GM18511 (cell line): ENCODE measurements at regions not wholly inside any gene's neighbourhood (a gene's known extent, or its start where the extent isn't known, plus 50 kb on each side); places are given as distances from the start of the nearest gene placed in this dataset.

Experiments used
- ATAC-seq: cut with Tn5 transposase; IDR thresholded peaks from one replicate; pipeline ENCODE4 v1.9.1; 2021; ENCODE audit warnings: mild to moderate bottlenecking, moderate library complexity; ENCODE audit not compliant: unreplicated experiment

DNA sequence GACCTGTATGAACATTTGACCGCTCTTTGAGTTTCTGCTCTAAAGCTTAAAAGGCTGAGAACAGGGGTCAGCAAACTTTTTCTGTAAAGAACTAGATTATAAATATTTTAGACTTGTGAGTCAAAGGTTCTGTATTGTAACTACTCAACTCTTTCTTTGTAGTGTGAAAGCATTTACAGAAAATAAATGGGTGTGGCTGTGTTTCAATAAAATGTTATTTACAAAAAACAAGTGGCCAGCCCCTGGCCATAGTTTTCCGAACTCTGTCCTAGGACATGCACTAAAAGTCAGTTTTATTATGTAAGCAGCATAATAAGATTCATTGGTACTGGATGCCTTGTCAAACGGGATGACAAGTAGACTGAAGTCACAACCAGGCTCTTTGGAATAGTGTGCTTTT is 434.9 kb downstream of the ZEB2 start:
- ATAC-seq: no peak

DNA sequence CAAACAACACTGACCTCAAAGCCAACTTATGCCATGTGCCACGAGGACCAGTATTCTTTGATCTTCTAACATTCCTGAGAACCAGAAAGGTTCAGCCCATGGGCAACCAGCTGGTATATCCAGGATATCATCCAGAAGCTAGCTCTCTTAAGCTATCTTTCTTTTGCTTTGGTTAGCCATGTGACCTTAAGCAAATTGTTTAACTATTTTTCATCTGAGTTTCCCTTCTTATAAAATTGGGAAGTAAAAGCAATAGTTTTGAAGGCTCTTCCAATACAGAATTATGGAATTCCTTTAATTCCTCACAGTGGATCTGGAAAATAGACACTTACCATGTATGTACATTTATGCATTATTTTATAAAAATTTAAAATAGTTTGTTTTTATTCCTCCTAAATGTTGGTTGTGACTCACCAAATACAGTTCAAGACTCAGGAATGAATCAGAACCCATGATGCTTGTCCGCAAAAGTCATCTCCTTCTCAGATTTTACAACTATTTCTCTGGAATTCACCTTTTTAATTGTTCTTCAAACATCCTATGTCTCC is 435.7 kb downstream of the ZEB2 start:
- no peak for ATAC-seq

DNA sequence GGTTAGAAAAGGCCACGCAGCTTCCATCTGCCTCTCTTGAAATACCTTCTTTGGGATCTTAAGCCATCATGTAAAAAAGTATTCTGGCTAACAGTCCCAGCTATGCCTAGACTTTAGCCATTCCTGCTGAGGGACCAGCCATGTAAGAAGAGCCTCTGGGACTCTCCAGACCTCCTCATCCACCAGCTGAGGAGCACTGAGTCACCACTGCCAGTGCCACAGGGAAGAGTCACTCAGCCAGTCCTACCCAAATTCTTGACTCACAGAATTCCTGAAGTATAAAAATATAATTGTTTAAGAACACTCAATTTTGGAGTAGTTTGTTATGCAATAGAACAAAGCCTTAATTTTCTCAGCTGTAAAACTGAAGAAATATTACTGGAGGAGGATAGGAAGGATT is 436.7 kb downstream of the ZEB2 start:
- no peak for ATAC-seq

DNA sequence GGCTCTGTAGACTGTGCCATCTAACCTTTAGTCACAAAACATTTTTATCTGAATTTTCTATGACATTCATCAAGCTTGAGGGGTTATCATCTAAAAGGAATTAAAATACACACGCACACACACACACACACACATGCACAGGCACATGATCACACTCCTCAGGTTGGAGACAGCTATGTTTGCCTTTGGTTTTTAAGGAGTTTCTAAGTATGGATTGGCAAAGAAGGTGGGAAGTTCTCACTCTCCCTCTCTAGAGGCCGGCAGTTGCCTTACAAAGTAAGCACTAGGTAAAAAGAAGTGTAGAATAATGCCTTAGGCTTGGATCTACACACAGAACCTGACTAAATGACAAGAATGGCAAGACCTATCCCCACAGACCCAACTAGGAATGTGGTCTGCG is 437.1 kb downstream of the ZEB2 start:
- ATAC-seq: no peak

DNA sequence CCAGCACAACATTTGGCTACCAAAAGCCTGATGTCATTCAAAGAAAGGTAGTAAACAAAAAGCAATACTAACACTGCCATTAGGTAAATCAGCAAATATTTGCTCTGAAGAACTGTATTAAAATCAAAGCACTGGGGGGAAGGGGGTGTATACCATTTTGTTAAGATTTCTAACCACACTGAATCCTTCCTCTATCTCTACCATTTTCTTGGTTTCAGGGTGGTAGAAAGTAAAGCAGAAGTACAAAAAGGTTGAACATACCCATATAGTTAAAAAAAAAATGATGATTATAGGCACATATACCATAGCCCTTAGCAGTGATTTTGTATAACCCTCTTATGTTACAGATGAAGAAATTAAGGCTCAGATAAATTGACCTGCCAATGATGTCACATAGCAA is 437.6 kb downstream of the ZEB2 start:
- no peak for ATAC-seq

DNA sequence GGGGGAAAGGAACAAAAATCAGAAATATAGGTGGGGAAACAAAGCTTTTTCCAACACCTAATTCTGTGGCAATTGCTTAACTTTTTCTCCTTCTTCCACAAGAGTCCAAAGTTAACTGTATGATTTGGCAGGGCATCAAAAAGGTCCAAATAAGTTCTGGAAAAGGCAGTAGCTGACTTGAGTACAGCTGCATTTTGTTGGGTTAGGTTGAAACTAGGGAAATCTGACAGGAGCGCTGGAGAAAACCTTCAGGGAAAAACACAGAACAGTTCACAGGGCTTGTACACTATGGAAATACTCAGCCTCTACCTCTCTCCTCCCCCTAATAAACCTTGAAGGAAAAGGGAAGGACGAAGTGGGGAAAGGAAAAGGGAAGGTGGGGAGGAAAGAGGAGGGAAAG is 438.6 kb downstream of the ZEB2 start:
- no peak for ATAC-seq

DNA sequence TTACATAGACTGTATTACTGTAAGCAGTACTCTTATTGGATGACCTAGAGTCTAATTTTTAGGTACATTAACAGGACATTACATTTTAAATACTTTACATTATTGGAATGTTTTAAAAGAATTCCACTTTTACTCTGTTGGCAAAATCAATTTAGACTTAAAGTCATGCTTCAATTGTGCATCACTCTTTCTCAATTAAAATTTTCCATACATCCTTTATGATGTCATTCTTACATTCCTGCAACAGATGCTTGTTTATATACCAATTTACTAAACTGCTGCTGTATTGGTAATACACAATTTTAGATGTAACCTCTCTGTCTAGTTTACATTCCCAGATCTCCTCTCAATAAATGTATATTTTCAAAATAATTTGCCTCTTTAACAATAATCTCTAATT is 440.1 kb downstream of the ZEB2 start:
- ATAC-seq: no peak

DNA sequence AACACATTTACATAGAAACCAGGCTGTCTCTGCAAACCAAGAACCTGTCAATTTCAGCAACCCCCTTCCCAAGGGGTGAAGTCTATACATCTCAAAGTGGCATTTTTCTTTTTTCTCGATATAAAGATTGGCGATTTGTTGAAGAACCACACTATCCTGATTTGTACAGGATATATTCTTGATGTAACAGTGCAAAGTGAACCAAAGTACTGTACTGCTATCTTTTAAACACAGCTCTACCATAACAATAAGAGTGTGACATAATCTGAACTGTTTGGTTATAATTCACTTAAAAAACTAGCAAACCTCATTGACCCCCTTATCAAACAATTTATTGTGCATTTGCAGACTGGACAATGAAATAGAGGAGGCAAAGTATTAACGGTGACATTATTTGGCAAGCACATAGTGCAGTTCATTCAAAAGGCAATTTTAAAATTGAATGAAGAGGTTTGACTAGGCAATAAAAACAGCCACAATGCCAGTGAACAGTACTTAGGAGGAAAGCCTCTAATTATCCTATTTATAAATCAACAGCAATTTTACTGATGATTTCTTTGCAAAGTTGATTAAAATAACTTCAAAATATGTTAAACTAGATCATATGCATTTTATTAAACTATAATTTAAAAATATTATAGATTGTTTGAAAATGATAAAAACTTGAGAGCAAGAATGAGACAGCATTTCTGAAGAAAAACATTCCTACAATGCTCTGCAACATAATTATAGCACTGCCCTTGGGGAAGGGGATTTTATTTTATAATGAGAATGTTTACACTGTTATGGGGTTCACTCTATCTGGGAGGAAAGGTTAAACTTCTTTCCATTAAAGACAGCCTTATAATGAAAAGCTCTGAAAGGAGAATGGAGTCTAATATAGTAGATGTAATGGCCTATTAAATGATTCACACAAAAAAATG is 440.9 kb downstream of the ZEB2 start:
- ATAC-seq: no peak

DNA sequence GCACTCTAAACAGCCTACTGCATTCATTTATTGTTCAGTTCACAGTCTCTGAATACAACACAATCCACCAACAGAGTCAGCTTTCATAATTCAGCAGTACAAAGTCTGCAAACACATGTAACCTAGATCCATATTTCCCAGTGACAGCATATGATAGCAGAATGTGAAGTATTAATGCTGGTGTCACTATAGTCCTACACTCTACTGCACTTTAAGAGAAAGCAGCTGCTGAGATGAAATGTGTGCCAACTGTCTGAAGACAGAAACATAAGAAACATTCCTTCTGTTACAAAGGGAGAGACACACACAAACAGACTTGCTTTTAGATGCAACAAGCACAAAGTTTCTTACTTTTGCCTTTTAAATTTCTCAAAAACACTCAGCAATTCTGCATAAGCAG is 441.8 kb downstream of the ZEB2 start:
- no peak for ATAC-seq

DNA sequence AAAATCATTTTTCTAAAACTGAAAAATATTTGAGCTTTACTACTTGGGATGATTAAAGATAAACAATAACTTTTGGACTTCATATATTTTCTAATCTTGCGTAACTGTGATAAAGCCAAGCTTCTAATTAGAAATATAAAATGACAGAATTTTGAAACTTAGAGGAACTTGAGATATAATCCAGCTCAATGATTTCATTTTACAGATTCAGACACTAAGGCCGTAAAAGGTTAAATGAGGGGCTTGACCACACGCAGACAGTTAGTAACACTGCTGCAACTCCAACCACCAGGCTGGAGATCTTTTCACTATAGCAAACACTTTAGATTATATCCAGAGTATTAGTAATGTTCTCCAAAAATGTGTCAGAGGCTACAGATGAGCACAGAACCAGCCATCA is 445.5 kb downstream of the ZEB2 start:
- no peak for ATAC-seq

DNA sequence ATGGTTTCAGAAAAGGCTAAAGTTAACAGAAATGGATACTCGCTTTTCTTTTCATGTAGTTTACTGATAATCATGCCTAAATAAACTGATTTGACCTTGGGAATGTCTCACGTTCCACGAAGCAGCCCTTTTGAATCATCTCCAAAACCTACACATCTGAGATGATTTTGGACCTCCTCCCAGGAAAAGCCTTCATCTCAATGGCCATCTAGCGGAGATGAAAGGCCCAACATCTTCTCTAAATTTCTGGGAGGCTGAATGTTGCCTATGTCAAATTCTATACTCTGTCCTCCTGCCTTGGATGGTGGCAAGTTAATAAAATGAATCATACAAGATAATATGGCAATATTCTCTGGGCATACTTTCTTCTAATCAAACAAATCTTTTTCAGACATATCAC is 448.5 kb downstream of the ZEB2 start:
- ATAC-seq: no peak

DNA sequence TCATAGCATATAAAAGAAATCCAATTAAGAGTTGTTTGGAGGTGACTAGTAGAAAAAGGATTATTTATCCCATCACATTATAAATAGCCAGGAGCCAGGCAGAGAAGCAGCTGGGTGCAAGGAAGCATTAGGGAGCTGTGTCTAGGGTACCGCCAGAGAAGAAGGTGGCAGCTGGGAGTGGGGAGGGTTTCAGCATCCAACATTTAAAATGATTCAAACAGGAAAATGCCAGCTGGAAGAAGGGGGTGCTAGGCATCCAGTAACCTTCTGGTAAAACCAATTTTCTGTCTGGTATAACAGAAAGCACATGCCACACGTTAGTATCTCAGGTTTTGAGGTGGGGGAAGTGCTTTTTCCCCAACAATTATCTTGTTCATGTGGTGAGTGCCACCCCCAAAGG is 452.4 kb downstream of the ZEB2 start:
- ATAC-seq: no peak

DNA sequence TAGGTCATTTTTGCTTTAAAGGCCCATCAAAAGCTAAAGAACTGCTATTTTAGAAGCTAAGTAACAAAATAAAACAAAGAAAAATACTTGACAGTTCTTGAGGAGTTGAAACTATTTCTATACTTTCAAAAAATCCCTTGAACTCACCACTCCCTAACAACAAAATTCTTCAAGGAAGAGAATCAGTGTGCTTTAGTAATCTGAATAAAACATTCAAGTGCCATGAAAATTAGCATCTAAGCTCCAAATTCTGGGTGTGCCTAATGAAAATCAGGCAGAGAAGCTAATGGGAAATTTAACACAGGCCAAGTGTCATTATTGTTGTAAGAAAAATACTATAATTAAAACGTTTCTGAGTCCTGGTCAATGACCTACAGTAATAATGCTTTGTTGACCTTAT is 456.3 kb downstream of the ZEB2 start:
- no peak for ATAC-seq

DNA sequence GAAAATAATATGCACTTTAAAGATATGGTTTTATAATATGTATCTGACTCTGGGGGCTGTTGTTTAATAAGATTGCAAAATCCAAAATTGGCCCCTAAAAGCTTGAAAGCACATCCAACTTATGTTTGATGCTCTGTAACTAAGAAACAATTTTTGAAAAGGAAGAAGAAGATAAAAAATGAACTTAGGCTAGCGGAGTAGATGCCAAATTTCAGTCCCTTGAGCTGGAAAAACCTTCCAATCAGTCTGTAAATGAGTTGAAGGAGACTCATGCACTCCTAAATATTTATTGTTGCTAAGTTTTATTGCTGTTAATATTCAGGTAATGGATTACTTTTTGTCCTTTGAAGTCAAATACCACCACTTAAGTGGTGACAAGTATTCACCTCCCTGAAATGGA is 465.0 kb downstream of the ZEB2 start:
- no peak for ATAC-seq

DNA sequence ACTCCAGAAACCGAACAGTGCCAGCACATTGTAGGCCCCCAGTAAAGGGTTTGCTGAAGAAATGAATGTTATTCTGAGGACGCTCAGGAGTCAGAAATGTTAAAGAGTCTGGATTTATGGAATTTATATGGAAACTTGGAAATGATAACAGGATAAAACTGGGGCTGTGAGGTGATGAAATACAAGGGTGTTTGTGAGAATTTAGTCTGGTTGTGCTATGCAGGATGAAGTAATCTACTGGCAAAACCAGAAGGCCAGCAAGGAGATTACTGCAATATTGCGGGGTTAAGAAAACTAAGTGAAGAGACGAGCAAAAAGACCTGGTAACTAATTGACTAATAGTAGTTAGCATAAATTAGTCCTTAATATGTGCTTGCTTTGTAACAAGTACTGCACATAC is 467.8 kb downstream of the ZEB2 start:
- no peak for ATAC-seq

DNA sequence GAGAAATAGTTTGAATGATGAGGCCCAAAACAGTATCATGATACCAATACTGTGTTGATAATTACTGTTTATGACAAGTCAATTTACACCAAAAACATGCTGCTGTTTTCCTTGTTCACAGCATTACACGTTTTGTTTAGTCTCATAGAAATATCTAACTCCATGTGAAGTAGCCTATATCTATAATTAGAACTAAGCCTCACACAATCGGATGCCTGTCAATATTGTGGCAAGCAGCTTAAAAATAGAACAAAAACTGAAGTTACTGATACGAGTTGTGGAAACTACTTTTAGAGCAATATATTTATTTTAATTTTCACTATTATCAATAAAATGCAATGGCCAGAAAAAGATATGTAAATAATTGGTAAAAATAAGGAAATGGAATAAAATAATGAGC is 470.8 kb downstream of the ZEB2 start:
- ATAC-seq: no peak

DNA sequence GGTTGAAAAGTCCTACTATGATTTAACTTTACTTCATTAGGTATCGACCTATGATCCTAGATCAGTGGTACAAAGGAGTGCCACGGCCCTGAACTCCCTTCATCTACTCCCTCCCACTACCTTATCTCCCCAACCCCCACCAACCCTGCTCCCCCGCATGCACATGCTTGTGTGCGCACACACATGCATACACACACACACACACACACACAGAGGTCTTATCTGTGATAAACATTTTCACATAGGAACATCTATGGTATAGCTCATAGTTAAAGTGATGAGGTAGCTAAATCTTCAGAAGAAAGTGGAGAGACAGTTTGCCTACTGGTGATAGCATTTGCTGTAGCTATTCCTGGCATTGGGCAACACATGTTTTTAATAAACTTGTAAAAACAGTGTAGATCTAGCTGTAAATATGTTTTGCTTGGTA is 471.3 kb downstream of the ZEB2 start:
- ATAC-seq: no peak

DNA sequence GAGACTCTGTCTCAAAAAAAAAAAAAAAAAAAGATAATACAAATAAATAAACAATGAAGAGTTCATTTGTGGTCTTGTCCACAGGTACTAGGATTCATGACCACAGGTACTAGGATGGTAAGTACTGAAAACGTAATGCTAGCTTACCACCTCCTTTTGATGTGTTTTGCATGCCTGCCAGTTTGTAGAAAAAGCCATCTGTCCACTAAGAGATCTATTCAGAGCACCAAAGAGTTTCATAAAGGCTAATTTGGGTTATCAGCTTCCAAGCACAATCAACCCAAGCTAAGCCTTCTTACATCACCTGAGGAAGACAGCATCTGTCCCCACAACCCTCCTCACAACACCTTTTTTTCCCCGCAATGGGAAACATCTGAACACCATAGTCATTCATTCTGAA is 477.2 kb downstream of the ZEB2 start:
- no peak for ATAC-seq

DNA sequence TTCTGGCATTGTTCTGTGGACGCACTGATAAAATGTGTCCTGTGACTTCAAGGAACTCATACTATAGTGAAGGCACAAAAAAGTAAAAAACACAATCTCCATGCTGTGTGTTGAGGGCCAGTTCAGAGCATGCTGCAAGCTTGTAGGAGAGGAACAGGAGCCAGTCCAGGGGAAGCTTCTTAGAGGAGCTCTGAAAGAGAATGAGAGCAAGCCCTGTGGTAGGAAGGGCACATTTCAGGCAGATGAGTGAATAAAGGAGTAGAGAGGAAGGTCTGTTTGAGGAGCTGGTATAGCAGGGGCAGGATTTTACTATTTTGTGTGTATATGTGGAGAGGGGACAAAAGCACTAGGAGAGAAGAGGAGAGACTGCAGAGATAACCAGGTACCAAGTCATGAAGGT is 478.3 kb downstream of the ZEB2 start:
- ATAC-seq: no peak

DNA sequence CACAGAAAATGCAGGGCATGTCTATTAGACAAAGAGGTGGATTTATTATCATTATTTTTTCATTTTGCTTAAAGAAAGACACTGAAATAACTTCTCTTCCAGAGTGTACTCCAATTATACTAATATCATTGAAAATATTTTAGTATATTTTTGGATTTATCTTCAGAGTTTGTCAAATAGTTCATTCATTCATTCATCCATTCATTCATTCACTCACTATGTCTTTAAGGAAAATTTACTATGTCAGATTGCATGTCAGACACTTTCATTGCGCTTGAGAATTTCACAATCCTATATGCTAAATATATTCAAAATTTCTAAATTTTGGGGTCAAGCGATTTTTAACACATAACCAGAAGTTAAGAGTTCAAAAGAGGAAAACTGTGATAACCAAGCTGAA is 479.1 kb downstream of the ZEB2 start:
- ATAC-seq: no peak

DNA sequence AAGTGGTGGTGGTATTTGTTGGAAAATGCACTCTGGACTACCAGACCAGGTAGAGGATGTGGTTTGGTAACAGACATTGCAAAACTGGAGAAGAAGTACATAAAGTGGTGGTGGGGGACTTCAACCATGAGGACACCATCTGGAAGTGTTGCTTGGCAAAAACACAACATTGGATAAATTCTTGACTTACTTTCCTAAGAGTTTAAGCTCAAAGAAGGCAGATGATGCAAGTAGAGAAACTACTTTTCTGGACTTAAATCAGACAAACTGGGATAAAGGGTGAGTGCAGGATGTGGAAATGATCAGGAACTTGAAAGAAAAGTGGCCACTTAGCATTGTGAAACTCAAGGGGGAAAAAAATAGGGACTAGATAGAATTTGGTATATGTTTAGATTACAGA is 487.4 kb downstream of the ZEB2 start:
- ATAC-seq: no peak

DNA sequence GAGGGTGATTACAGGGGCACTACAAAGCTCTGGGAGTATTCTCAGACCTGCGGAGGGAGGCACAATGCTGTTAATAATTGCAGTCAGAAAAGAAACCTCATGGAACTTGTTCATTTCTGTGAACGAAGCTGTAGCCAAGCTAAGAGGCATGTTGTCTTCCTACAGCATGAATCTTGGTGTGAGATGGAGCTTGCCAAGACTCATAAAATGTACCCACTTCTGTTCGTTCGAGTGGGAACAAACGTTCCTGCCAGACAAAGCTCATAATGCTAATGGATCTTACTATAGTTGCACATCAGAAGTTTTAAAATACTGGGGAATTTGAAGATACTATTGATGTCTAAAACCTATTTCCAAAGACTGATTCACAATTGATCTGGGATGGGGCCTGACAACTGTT is 489.1 kb downstream of the ZEB2 start:
- no peak for ATAC-seq

DNA sequence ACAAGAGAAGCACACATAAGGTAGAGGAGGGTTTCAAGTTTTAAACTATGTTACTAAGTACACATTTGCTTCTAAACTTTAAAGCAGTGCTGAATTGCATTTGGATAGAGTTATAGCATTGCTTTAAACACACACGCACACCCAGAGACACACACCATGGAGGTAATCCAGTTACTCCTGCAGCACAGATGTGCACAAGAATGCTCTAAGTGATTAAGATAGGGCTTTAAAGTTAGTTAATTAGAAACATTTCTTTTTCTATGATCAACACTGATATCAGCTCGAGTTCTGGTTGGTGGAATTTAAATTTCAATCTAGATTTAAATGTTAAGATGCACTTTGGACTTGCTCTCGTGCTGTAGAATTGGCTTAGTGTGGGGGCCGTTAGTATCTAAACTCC is 492.3 kb downstream of the ZEB2 start:
- no peak for ATAC-seq
